HL-60 (cell line): ENCODE measurements at regions not wholly inside any gene's neighbourhood (a gene's known extent, or its start where the extent isn't known, plus 50 kb on each side); places are given as distances from the start of the nearest gene placed in this dataset.
"Not testable (repeated sequence)": the region's sequence is repeated elsewhere in the genome, so short reads cannot be mapped to it uniquely, and the experiment has no call there.

Experiments used
- DNase-seq, 2 experiments: peaks; one replicate each; pipeline ENCODE4 v3.0.0-alpha.2; 2010 to 2020; ENCODE audit warnings: low read depth in 1 of 2, low spot score in 1 of 2
- H3K27ac ChIP-seq: fragments of 250-450 bp; sonication (Bioruptor Pico); replicated peaks from 2 replicates; pipeline ENCODE4 v1.5.1; 2020; ENCODE audit warnings: mild to moderate bottlenecking, moderate library complexity
- H3K27me3 ChIP-seq: fragments of 250-450 bp; sonication (Bioruptor Pico); 2 replicates; pipeline ENCODE4 v1.5.1; 2021; ENCODE audit warnings: mild to moderate bottlenecking, moderate library complexity; ENCODE audit not compliant: insufficient read depth, poor library complexity, severe bottlenecking
- H3K4me3 ChIP-seq: replicated peaks from 2 replicates; pipeline ENCODE4 v1.5.1; 2011; ENCODE audit warnings: mild to moderate bottlenecking, control low read depth, low read length; ENCODE audit not compliant: insufficient read depth

DNA sequence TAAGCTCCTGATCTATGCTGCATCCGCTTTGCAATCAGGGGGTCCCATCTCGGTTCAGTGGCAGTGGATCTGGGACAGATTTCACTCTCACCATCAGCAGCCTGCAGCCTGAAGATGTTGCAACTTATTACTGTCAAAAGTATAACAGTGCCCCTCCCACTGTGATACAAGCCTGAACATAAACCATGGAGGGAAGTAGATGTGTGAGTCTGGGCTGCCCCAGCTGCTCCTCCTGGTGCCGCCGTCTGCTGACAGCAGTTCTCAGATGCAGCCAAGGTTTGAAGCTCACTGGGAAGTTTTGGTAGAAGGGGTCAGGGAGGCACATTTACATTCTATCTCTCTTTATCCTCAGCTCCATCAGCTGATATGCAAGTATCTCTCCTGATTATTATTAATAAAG, 1277.7 kb downstream of the RPIA start:
- not testable (repeated sequence) for H3K27ac ChIP-seq, H3K27me3 ChIP-seq, H3K4me3 ChIP-seq
- DNase-seq: peak in 1 of 2 experiments; percentile 21

DNA sequence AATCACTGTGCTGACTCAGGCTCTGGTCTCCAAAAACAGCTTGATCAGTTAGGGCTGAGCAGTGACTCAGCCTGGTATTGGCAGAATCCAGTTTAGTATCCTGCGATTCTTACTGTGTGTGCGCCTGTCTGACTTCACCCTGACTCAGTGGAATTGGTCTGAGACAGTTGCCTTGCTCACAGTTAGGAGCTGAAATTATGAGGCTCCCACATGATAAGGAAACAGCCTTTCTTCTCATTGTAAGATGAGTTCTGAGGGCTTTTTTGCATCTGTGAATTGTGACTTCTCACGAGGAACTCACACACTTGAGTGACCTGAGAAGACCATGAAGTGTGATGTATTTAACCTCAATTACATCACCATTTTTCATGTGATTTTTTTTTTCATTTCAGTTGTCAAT, 1282.4 kb downstream of the RPIA start:
- not testable (repeated sequence) for DNase-seq, H3K27me3 ChIP-seq, H3K4me3 ChIP-seq, H3K27ac ChIP-seq

DNA sequence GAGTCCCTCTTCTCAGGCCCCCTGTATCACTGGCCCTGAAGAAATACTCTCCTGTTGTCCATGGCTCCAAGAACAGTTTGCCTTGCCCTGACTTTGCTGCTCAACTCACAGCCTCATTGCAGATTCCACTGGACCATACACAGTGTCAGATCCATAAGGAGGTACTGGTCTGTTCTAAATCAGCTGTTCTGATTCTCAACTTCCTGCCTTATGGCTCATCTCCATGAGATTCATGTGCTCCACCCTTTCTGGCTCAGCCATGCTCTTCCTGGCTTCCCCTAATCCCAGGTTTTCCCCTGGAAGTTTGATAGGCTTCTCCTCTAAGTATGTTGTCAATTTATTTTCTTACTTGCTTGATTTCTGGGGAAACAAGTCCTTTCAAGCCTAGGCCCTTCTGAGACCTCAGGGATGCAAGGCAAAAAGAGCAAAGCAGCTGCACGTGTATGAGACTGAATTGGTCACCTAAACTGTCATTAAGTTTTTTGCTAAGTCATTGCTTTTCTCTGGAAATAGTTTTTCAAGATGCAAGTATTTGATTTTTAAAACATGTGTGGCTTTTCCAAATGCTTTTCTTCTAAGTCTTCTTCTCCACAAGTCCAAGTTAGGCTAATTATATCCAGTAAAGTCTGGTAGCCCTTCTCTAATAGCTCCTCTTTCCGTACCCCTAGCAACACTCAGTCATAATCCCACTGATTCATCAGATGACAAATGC, 1288.5 kb downstream of the RPIA start:
- H3K27ac ChIP-seq, DNase-seq, H3K4me3 ChIP-seq, H3K27me3 ChIP-seq: not testable (repeated sequence)

DNA sequence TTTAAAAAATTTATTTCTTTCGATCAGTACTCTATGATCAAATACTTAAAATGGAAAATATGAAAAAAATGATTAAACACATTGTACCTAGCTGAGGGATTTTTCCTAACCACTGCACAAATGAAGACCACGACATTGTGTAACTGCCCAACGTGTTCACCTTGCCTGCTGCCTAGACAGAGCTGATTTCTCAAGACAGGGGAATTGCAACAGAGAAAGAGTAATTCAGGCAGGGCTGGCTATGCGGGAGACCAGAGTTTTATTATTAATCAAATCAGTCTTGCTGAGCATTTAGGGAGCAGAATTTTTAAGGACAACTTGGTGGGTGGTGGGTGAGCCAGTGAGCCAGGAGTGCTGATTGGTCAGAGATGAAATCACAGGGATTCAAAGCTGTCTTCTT, 1290.8 kb downstream of the RPIA start:
- peak; percentile 73 to 74 for DNase-seq
- not testable (repeated sequence) for H3K27ac ChIP-seq, H3K27me3 ChIP-seq, H3K4me3 ChIP-seq

DNA sequence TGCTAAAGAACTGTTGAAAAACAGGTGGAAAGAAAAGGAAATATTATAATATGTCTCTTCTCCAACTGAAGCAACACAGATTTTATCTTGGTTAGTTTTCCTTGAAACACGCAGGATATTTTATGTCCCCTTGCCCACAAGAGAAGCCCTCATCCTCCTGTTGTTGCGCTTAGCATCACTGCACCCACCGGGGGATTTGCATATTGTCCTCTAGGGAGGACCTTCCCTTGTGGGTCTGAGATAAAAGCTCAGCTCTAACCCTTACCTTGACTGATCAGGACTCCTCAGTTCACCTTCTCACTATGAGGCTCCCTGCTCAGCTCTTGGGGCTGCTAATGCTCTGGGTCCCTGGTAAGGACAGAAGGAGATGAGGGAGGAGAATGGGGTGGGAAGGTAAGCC, 1294.2 kb downstream of the RPIA start:
- H3K27me3 ChIP-seq, H3K27ac ChIP-seq, H3K4me3 ChIP-seq, DNase-seq: not testable (repeated sequence)

DNA sequence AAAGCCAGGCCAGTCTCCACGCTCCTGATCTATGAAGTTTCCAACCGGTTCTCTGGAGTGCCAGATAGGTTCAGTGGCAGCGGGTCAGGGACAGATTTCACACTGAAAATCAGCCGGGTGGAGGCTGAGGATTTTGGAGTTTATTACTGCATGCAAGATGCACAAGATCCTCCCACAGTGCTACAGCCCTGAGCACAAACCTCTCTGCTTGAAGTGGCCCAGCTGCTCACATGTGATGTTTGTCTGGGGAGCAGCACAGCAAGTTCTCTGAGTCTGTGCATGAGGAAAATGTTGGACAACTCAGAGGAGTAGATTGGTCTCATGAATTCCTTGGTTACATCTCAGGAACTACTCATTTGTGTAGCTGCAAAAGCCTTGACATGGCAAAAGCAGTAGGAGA, 1295.1 kb downstream of the RPIA start:
- DNase-seq, H3K27ac ChIP-seq, H3K4me3 ChIP-seq, H3K27me3 ChIP-seq: not testable (repeated sequence)

DNA sequence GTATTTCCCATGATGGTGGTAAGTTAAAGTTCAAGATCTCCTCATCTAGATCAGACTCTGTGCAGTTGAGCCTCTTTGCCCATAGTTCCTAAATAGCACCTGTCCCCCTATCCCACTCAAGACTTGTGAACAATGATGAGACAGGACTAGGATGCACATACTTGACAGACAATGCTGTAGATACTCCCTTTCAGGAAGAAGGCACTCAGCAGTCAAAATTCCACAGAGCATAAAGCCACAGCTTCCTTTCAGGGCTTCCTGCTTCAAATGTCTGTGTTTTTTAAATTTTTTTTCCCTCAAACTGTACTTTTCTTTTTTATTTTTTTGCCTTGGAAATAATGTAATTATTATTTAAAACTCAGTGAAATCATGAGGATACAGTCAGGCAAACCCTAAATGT, 1305.3 kb downstream of the RPIA start:
- H3K4me3 ChIP-seq, H3K27ac ChIP-seq, H3K27me3 ChIP-seq, DNase-seq: not testable (repeated sequence)

DNA sequence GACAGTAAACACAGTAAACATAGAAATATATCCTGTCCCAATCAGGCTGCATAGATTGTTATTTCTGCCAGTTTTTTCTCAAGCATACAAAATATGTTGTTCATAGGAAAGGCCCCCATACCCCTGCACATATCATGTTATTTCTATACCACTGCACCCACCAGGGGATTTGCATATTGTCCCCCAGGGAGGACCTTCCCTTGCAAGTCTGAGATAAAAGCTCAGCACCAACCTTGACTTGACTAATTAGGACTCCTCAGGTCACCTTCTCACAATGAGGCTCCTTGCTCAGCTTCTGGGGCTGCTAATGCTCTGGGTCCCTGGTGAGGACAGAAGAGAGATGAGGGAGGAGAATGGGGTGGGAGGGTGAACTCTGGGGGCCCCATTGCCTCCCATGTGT, 1313.1 kb downstream of the RPIA start:
- not testable (repeated sequence) for H3K27ac ChIP-seq

DNA sequence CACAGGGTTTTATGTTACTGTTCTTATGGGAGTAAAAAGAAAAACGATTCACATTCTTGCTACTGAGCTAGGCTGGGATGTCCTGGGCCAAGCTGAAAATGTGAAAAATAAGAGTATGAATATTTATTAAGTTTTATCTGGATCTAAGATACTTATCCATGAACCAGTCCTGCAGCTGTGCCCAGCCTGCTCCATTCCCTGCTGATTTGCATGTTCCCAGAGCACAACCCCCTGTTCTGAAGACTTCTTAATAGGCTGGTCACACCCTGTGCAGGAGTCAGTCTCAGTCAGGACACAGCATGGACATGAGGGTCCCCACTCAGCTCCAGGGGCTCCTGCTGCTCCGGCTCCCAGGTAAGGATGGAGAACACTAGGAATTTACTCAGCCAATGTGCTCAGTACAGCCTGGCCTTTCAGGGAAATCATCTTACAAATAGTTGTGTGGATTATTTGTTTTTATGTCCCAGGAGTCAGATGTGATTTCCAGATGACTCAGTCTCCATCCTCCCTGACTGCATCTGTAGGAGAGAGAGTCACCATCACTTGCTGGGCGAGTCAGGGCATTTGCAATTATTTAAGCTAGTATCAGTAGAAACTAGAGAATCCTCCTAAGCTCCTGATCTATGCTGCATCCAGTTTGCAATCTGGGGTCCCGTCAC, 1319.1 kb downstream of the RPIA start:
- not testable (repeated sequence) for H3K27ac ChIP-seq, DNase-seq, H3K27me3 ChIP-seq

More for the DNA sequence above, 1313.1 kb downstream of the RPIA start:
- H3K4me3 ChIP-seq, DNase-seq, H3K27me3 ChIP-seq: not testable (repeated sequence)

DNA sequence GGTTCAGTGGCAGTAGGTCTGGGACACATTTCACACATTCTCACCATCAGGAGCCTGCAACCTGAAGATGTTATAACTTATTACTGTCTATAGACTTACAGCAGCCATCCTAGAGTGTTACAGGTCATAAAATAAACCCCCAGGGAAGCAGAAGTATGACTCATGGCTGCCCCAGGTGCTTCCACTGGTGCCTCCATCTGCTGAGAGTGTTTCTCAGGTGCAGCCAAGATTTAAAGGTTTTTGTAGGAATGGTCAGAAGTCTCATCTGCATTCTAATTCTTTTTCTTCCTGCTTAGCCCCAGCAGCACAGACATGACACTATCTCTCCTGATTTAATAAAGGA, 1319.6 kb downstream of the RPIA start:
- not testable (repeated sequence) for H3K4me3 ChIP-seq, DNase-seq, H3K27me3 ChIP-seq, H3K27ac ChIP-seq

More for the DNA sequence above, 1319.1 kb downstream of the RPIA start:
- H3K4me3 ChIP-seq: not testable (repeated sequence)

DNA sequence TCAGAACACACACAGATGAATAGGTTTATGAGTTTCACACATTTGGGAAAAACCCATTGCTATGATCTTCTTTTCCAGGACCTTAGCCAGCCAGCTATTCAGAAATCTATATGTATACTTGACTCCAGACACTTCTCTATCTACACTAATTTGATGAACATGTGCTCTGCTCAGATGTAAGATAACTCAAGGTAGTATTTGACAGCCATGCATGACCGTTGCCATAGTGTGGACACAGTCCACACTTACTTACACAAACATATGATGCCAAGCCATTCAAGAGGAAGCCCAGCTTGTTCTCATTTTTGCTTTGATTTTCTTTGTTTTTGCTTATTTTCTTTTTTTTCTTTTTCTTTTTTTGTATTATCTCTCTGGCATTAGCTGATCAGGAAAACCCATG, 1328.4 kb downstream of the RPIA start:
- H3K27ac ChIP-seq, H3K4me3 ChIP-seq, H3K27me3 ChIP-seq, DNase-seq: not testable (repeated sequence)

DNA sequence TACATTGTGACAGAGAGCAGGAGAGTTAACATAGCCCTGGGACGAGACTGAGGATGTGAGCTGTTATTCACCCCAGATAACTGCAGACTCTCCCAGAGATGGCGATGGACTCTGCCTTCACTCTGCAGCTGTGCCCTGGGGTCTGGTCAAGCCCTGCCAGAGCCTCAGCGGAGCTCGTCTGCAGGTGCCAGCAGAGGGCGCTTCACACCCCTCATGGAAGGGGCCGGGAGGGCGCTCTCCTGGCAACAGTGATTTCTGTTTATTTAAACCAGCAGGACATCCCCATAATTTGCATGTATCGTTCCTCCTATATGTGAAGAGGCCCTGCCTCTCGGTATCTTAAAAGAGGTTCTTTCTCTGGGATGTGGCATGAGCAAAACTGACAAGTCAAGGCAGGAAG, 1329.8 kb downstream of the RPIA start:
- not testable (repeated sequence) for H3K27me3 ChIP-seq, H3K27ac ChIP-seq, DNase-seq, H3K4me3 ChIP-seq

DNA sequence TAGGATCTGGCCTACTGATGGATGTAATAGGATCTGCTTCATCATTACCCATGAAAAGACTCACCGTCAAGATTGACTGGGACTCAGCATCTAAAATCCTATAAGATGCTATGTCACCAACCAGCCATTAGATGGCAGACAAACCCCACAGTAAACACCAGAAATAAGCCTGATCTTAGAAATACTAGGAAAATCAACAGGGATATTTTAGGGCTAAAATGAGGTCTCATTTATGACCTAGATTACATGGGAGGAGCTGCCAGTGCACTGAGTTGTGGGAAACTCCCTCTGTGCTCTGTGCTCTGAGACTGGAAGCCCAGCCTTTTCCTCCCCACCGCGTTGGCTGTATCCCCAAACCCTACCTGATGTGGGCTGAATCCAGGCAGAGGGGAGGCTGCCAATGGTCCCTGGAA, 1335.8 kb downstream of the RPIA start:
- DNase-seq, H3K27ac ChIP-seq, H3K27me3 ChIP-seq, H3K4me3 ChIP-seq: not testable (repeated sequence)

DNA sequence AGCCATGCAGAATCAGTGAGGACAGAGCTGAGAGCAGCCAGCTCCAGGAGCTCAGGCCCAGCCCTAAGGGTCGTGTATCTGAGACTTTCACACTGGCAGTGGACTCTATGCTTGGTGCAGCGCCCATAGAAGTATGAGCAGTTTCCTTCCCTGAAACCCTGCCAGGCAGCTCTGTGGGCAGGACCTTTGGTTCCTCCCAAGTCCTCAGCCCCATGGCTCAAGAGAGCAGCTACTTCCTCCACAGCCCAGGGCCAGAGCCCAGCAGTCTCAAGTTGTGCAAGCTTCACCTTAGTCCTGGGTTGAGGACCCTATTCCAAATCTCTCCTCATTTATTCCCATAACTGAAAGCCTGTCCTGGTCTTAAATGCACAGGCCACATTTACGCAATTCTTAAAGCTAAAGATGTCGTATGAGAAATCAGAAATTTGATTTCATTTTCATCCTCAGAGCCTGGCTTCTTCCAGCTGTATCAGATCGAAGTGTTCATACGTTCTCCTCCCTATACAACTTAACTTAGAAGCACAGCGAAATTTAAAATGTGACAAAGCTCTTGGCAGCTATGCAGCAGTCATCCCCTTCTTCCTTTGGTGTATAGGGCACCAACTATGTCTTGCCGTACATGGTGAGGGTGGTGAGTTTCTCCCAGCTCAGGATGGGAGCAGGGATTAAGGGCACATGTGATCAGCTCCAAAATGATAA, 1337.1 kb downstream of the RPIA start:
- not testable (repeated sequence) for H3K27ac ChIP-seq, H3K4me3 ChIP-seq, H3K27me3 ChIP-seq
- peak in 1 of 2 experiments; percentile 52 for DNase-seq

DNA sequence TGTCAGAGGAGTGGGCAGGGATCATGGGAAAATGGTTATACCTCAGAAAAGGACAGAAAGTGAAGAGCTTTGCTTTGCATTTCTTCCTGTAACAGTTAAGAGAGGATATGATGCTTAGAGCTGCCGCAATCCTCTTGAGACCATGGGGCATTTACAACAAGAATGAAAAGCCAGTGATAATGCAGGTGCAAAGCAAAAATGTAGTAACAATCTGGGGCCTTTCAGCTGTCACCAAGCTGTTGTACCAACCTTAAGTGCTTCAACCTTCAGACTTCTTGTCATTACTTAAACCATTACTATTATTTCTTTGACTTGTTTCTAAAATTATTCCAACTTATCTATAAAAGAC, 1337.6 kb downstream of the RPIA start:
- not testable (repeated sequence) for DNase-seq, H3K27me3 ChIP-seq, H3K4me3 ChIP-seq, H3K27ac ChIP-seq
